Glutamatergic neuron (in vitro differentiated cells): ENCODE measurements at regions not wholly inside any gene's neighbourhood (a gene's known extent, or its start where the extent isn't known, plus 50 kb on each side); places are given as distances from the start of the nearest gene placed in this dataset.

Source experiments
- DNase-seq: peaks from one replicate; pipeline ENCODE4 v3.0.0; 2022
- H3K27ac Mint-ChIP-seq: one replicate; pipeline ENCODE4 v1.8.0; 2020; ENCODE audit warnings: mild to moderate bottlenecking, mixed read lengths, inconsistent platforms; ENCODE audit not compliant: unreplicated experiment
- H3K27me3 Mint-ChIP-seq: one replicate; pipeline ENCODE4 v1.8.0; 2020; ENCODE audit warnings: mild to moderate bottlenecking, moderate library complexity, mixed read lengths, inconsistent platforms; ENCODE audit not compliant: unreplicated experiment
- H3K36me3 Mint-ChIP-seq: one replicate; pipeline ENCODE4 v1.8.0; 2020; ENCODE audit warnings: mild to moderate bottlenecking, mixed read lengths, inconsistent platforms; ENCODE audit not compliant: unreplicated experiment
- H3K4me1 Mint-ChIP-seq: one replicate; pipeline ENCODE4 v1.8.0; 2020; ENCODE audit warnings: mild to moderate bottlenecking, low read depth, mixed read lengths, inconsistent platforms; ENCODE audit not compliant: unreplicated experiment
- H3K4me3 Mint-ChIP-seq: one replicate; pipeline ENCODE4 v1.8.0; 2020; ENCODE audit warnings: mild to moderate bottlenecking, mixed read lengths, inconsistent platforms; ENCODE audit not compliant: unreplicated experiment
- H3K9me3 Mint-ChIP-seq: one replicate; pipeline ENCODE4 v1.8.0; 2020; ENCODE audit warnings: mild to moderate bottlenecking, moderate library complexity, mixed read lengths, inconsistent platforms; ENCODE audit not compliant: unreplicated experiment
- CTCF ChIP-seq: fragments of 200-600 bp; sonication (generic); IDR thresholded peaks from one replicate; pipeline ENCODE4 v1.5.0; 2021; ENCODE audit not compliant: partially characterized antibody, unreplicated experiment

DNA sequence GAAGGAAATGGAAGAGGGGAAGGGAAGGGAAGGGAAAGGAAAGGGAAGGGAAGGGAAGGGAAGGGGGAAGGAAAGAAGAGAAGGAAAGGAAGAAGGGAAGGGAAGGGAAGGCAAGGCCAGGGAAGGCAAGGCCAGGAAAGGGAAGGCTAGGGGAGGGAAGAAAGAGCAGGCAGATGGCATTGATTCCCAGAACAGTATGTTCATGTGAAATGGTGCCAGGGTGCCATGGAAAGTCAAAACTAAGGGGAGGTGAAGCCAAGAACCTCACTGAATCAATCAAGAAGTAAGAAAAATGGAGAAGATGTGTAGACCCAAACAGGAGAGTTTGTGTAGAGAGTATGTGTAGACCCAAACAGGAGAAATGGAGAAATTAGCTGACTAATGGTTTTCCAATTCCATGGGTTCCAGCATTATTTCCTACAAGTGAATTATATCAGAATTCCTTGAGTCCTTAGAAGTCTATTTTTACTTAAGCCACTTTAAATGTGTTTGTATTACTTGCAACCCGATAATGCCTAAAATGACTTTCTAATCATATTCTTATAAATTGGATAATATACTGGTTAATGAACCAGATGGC is 367.6 kb downstream of the TXNL1 start:
- Mint-ChIP-seq H3K9me3 (no peaks in the 10 kb centered on the region), H3K27ac (no peak overlapping the region), H3K4me3 (no peak overlapping the region), H3K4me1 (no peaks in the 10 kb centered on the region), H3K27me3 (no peaks in the 10 kb centered on the region), H3K36me3 (no peaks in the 10 kb centered on the region)
- DNase-seq: no peak
- TF ChIP-seq CTCF: no peak

- Mint-ChIP-seq H3K4me1 (no peaks in the 10 kb centered on the region), H3K36me3 (no peaks in the 10 kb centered on the region), H3K27me3 (no peaks in the 10 kb centered on the region), H3K9me3 (no peaks in the 10 kb centered on the region), H3K27ac (no peak overlapping the region), H3K4me3 (no peak overlapping the region)
- no peak for DNase-seq
- no peak for TF ChIP-seq CTCF
These were observed 368.4 kb downstream of the TXNL1 start for GRCh38 chr18:56269958-56270357.

DNA sequence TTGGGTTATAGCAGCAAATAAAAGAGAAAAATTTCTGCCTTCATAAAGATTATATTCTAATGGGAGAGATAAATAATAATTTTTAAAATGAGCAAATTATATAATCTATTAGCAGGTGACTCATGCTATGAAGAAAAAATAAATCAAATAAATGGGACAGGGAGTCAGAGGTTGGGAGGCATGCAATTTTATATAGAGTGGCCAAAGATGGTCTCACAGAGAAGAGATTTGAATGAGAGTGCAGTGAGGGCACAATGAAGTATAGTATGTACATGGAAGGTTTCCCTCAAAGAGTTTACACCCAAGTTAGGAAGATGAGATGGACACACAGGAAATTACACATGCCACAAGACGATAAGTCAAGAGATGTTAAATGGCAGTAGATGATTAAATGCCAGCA is 369.4 kb downstream of the TXNL1 start:
- no peak overlapping the region for H3K27ac Mint-ChIP-seq
- H3K9me3 Mint-ChIP-seq: no peaks in the 10 kb centered on the region
- no peak for DNase-seq
- H3K4me3 Mint-ChIP-seq: no peak overlapping the region
- peaks cover 1% of the 10 kb centered on the region for H3K27me3 Mint-ChIP-seq
- TF ChIP-seq CTCF: no peak
- H3K4me1 Mint-ChIP-seq: peaks cover 7% of the 10 kb centered on the region
- H3K36me3 Mint-ChIP-seq: no peaks in the 10 kb centered on the region

DNA sequence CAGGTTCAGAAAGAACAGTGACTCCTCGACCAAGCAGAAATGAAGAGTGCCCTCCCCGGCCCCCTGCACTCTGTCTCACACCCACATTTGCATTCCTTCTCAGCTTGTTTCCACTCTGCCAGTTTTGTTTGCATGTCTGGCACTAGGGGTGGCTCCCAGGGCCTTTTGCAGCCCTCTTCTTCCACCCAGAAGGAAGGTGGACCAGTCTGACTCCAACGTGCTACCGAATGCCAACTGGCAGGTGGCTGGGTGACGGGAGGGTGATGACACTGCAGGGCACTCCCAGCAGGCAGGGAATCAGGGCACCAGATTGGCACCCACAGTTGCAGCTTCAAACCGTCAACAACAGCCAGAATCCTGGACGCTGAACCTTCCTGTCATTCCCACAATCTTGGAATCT is 371.1 kb downstream of the TXNL1 start:
- H3K4me1 Mint-ChIP-seq: peaks cover 8% of the 10 kb centered on the region
- no peak overlapping the region for H3K27ac Mint-ChIP-seq
- no peak for DNase-seq
- H3K4me3 Mint-ChIP-seq: no peak overlapping the region
- H3K9me3 Mint-ChIP-seq: no peaks in the 10 kb centered on the region
- H3K36me3 Mint-ChIP-seq: no peaks in the 10 kb centered on the region
- TF ChIP-seq CTCF: no peak
- H3K27me3 Mint-ChIP-seq: peaks cover 3% of the 10 kb centered on the region

DNA sequence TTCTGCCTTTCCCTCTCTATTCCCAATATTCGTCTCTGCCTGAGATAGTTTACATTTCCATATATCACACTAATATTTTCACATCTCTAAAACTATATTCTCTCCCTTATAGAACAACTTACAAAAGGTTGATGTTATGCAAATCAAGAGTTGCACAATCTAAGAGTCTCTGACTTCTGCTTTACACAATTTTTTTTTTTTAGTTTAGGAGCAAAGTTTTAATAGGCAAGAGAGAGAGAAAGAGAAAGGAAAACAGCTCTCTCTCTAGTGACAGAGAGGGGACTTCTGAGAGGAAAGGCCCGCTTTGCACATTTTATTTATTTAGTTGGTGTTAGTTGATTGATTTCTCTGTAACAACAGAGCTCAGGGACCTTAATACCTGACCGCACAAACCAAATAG is 380.2 kb downstream of the TXNL1 start:
- Mint-ChIP-seq H3K4me1 (peaks cover 7% of the 10 kb centered on the region), H3K36me3 (peaks cover 7% of the 10 kb centered on the region), H3K9me3 (peaks cover 5% of the 10 kb centered on the region), H3K4me3 (no peak overlapping the region), H3K27me3 (no peaks in the 10 kb centered on the region), H3K27ac (peak overlapping the region; percentile 1)
- no peak for DNase-seq
- TF ChIP-seq CTCF: no peak
